ENCODE measurements at regions not wholly inside any gene's neighbourhood (a gene's known extent, or its start where the extent isn't known, plus 50 kb on each side); places are given as distances from the start of the nearest gene placed in this dataset.

DNA sequence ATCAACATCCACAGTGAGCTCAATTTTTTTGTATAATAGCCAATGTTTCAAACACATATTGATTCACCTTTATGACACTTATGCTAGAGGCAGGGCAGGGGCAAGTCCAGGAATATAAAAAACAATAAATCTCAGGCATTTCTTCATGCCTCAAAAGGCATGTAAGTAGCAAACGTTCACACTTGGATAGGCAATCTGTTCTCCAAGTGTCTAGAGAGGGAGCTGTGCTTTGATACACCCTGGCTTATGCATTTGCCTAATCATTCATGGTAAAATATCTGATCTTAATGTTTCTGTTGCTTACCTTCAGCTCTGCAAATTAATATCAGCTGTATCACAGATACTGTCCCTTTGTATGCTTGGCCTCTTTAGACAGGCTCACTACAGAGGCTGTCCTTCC, 464.5 kb upstream of the SETBP1 start:
- 75% methylated on average over 1 of the region's 1 CpG for WGBS
- no peaks in the 10 kb centered on the region for H3K9me3 ChIP-seq (ENCODE audit: control insufficient read depth, low read length)
- DNase-seq (no peak), ATAC-seq (no peak)
- intact Hi-C loops (cut with DNase I) = no loop called here
- no peaks in the 10 kb centered on the region for H3K4me1 ChIP-seq (ENCODE audit: control insufficient read depth, insufficient read depth, low read length)
- H3K27me3 ChIP-seq (ENCODE audit: control insufficient read depth, insufficient read depth) = no peaks in the 10 kb centered on the region
- H3K4me3 ChIP-seq (ENCODE audit: low read length) = no peak overlapping the region
- H3K27ac ChIP-seq (ENCODE audit: low read length) = no peak overlapping the region

DNA sequence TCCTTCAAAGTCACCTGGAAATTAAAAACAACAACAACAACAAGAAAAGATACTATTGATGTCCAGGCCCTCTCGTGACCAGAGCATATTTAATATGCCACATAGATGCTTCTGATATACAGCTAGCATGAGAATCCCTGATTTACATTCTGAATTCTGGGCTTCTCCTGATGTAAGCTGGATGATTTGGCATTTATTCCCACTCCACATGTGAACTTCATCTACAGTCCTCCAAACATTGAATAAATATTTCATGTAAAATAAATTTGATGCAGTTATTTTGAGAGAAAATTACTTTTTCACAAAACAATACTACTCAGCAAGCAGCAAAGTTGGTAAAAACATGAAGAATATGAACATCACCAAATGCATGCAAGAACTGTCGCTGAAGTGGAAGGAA, 453.2 kb upstream of the SETBP1 start:
- no peak overlapping the region for H3K27ac ChIP-seq (ENCODE audit: low read length)
- WGBS = 82% methylated on average over 2 of the region's 2 CpGs
- no peak for ATAC-seq

DNA sequence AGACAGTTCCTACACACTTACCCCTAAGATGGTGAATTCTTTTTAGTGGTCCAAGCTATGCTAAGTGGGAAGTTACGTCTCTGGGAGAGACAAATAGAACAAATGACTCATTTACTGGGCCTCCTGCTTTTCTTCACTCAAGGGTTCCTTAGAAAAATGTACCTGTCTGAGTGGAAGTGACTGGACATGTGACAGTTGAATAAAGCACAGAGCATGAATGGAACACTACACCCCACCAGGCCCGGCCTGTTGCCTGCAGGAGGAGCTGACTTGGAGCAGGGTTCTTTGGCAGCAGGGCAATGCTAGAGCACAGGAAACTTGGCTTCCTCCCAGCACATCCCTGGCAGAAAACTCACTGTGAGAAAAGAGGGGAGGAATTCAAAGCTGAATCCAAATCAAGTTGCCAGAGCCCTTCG, 451.0 kb upstream of the SETBP1 start:
- DNase-seq = peak; percentile 84 to 93 (median 90)
- 19% methylated on average over 3 of the region's 3 CpGs for WGBS
- intact Hi-C loops (cut with DNase I) = no loop called here

More for the DNA sequence above, 453.2 kb upstream of the SETBP1 start:
- Histone ChIP-seq H3K4me3 (ENCODE audit: low read length) (no peak overlapping the region), H3K4me1 (ENCODE audit: control insufficient read depth, insufficient read depth, low read length) (no peaks in the 10 kb centered on the region), H3K27me3 (ENCODE audit: control insufficient read depth, insufficient read depth) (no peaks in the 10 kb centered on the region), H3K9me3 (ENCODE audit: control insufficient read depth, low read length) (no peaks in the 10 kb centered on the region)
- intact Hi-C loops (cut with DNase I) = no loop called here
- DNase-seq = no peak

DNA sequence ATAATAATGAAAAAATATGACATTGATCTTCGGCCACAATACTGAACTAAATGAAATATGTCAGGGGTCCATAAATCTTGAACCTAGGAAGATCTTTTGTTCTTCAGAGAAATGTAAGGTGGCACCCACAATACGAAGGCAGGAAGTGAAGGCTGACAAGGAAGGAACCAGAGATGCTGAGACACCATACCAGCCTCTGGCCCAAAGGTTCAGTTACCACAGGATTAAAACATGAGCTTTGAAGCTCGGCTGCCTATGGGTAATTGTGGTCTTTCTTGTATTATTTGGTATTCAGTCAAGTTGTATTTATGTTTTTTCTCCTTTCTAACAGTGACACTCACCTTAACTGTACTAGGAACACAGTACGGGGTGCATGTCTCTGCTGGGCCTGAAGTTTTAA, 448.8 kb upstream of the SETBP1 start:
- intact Hi-C loops (cut with DNase I) = no loop called here
- 79% methylated on average over 4 of the region's 4 CpGs for whole genome bisulfite sequencing

More for the DNA sequence above, 451.0 kb upstream of the SETBP1 start:
- Histone ChIP-seq H3K27me3 (ENCODE audit: control insufficient read depth, insufficient read depth) (no peaks in the 10 kb centered on the region), H3K4me1 (ENCODE audit: control insufficient read depth, insufficient read depth, low read length) (no peaks in the 10 kb centered on the region), H3K27ac (ENCODE audit: low read length) (no peak overlapping the region), H3K9me3 (ENCODE audit: control insufficient read depth, low read length) (no peaks in the 10 kb centered on the region), H3K4me3 (ENCODE audit: low read length) (no peak overlapping the region)
- ATAC-seq = peak; percentile 97 to 98

DNA sequence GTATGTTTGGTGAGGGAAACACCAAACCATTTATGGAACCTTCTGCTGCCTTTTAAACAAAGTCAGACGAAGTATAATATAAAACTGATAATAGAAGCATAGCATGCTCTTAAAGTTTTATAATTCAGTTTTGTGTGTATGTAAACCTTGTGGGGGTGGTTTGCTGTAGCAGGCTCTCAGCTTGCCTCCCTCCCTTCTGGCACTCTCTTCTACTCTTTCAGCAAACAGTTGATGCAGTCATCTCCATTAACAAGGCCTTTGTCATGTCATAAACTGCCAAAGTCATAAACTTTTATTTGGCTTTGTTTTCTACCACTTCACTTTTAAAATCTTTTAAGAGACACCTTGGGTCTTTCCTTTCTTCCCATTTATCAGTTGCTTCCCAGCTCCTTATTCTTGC, 448.2 kb upstream of the SETBP1 start:
- WGBS = 73% methylated on average over 1 of the region's 1 CpG
- DNase-seq (no peak), ATAC-seq (no peak)
- Histone ChIP-seq H3K27me3 (ENCODE audit: control insufficient read depth, insufficient read depth) (no peaks in the 10 kb centered on the region), H3K4me1 (ENCODE audit: control insufficient read depth, insufficient read depth, low read length) (no peaks in the 10 kb centered on the region), H3K9me3 (ENCODE audit: control insufficient read depth, low read length) (no peaks in the 10 kb centered on the region), H3K27ac (ENCODE audit: low read length) (no peak overlapping the region), H3K4me3 (ENCODE audit: low read length) (no peak overlapping the region)
- intact Hi-C loops (cut with DNase I) = no loop called here

More for the DNA sequence above, 448.8 kb upstream of the SETBP1 start:
- DNase-seq (no peak), ATAC-seq (no peak)
- Histone ChIP-seq H3K9me3 (ENCODE audit: control insufficient read depth, low read length) (no peaks in the 10 kb centered on the region), H3K27me3 (ENCODE audit: control insufficient read depth, insufficient read depth) (no peaks in the 10 kb centered on the region), H3K4me3 (ENCODE audit: low read length) (no peak overlapping the region), H3K4me1 (ENCODE audit: control insufficient read depth, insufficient read depth, low read length) (no peaks in the 10 kb centered on the region), H3K27ac (ENCODE audit: low read length) (no peak overlapping the region)

DNA sequence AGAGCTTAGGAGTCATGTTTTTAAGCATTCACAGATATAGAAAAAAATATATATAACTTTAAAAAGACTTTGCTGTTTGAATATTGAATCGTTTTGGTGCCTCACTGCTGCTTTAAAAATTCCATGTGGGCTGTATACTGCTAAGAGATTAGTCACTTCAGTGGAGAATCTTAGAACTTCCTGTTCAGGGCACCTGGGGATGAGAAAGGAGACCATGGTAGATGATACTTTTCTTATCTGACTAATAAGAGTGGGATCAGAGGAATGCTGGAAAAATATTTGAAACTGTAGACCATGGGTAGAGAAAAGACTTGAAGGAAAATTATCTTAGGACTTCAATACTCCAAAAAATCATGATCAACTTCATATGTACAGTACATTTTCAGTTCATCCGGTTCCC, 442.2 kb upstream of the SETBP1 start:
- no peak for ATAC-seq
- Histone ChIP-seq H3K4me3 (ENCODE audit: low read length) (no peak overlapping the region), H3K9me3 (ENCODE audit: control insufficient read depth, low read length) (no peaks in the 10 kb centered on the region), H3K27ac (ENCODE audit: low read length) (no peak overlapping the region), H3K4me1 (ENCODE audit: control insufficient read depth, insufficient read depth, low read length) (no peaks in the 10 kb centered on the region), H3K27me3 (ENCODE audit: control insufficient read depth, insufficient read depth) (no peaks in the 10 kb centered on the region)
- DNase-seq = no peak
- WGBS = 64% methylated on average over 2 of the region's 2 CpGs
- intact Hi-C loops (cut with DNase I) = no loop called here

DNA sequence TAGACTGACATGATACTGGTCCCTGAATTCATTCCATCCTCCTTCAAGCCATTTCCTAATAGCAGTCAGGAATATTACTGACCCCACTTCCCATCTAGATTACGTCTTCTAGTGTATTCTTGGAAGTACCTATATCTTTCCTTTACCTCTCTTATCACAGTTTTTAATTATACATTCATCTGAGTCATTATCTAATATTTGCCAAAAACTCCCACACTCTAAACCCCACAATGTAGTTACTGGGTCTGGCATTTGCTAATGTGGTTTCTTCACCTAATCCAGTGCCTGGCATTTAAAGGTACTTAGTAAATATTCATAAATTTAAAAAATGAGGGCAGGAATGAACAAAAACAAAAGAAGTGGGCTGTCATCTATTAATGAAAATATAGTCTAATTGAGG, 441.8 kb upstream of the SETBP1 start:
- intact Hi-C loops (cut with DNase I) = no loop called here
- ATAC-seq (no peak), DNase-seq (no peak)
- Histone ChIP-seq H3K27ac (ENCODE audit: low read length) (no peak overlapping the region), H3K4me1 (ENCODE audit: control insufficient read depth, insufficient read depth, low read length) (no peaks in the 10 kb centered on the region), H3K9me3 (ENCODE audit: control insufficient read depth, low read length) (no peaks in the 10 kb centered on the region), H3K27me3 (ENCODE audit: control insufficient read depth, insufficient read depth) (no peaks in the 10 kb centered on the region), H3K4me3 (ENCODE audit: low read length) (no peak overlapping the region)
- 74% methylated on average over 1 of the region's 1 CpG for WGBS

DNA sequence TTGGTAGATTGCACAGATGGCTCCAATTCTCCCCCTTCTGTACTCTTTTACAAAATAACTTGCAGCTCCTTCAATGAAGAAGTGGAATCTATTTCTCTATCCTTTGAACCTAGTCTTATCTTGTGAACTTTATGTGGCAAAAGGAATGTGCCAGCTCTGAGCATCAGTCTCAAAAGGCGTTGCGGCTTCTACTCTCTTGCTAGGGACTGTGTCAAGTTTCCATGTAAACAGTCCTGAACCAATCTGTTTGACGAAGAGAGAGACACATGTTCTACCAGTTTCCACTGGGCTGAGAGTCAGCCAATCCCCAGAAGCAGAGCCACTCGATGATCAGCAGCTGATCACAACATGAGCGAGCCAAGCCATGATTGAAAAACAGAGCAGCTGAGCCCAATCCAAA, 439.7 kb upstream of the SETBP1 start:
- ATAC-seq (peak; percentile 55 to 65), DNase-seq (no peak)
- intact Hi-C loops (cut with DNase I) = loop anchor here in 1 of 4 donors (10.0 kb wide), 1 partner anchor 1284 kb away; no protein-coding TSS in a partner anchor
- H3K9me3 ChIP-seq (ENCODE audit: control insufficient read depth, low read length) = no peaks in the 10 kb centered on the region
- WGBS = 49% methylated on average over 5 of the region's 5 CpGs
- no peaks in the 10 kb centered on the region for H3K4me1 ChIP-seq (ENCODE audit: control insufficient read depth, insufficient read depth, low read length)
- H3K27ac ChIP-seq (ENCODE audit: low read length) = no peak overlapping the region
- H3K27me3 ChIP-seq (ENCODE audit: control insufficient read depth, insufficient read depth) = no peaks in the 10 kb centered on the region
- H3K4me3 ChIP-seq (ENCODE audit: low read length) = no peak overlapping the region

DNA sequence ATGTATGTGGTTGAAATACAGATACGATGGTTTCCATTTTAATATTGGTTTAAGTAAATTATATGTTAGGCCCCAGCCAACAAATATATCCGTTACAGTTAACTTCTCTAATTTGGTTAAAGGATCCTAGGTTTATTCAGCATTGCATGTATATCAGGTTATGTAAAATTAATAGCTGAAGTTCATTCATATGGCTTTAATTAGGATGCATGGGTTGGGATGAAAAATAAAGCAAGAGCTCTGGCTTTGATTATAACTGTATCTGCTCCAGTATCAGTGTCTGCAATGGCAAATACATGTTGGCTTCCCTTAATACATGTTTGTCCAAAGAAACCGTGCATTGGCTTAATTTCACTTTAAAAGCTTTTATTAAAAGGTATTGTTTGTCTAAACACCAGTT, 435.7 kb upstream of the SETBP1 start:
- DNase-seq (no peak), ATAC-seq (no peak)
- Histone ChIP-seq H3K27me3 (ENCODE audit: control insufficient read depth, insufficient read depth) (no peaks in the 10 kb centered on the region), H3K9me3 (ENCODE audit: control insufficient read depth, low read length) (no peaks in the 10 kb centered on the region), H3K4me3 (ENCODE audit: low read length) (no peak overlapping the region), H3K4me1 (ENCODE audit: control insufficient read depth, insufficient read depth, low read length) (no peaks in the 10 kb centered on the region), H3K27ac (ENCODE audit: low read length) (no peak overlapping the region)
- intact Hi-C loops (cut with DNase I) = loop anchor here in 1 of 4 donors (10.0 kb wide), 1 partner anchor 1280 kb away; no protein-coding TSS in a partner anchor
- 72% methylated on average over 3 of the region's 3 CpGs for WGBS

DNA sequence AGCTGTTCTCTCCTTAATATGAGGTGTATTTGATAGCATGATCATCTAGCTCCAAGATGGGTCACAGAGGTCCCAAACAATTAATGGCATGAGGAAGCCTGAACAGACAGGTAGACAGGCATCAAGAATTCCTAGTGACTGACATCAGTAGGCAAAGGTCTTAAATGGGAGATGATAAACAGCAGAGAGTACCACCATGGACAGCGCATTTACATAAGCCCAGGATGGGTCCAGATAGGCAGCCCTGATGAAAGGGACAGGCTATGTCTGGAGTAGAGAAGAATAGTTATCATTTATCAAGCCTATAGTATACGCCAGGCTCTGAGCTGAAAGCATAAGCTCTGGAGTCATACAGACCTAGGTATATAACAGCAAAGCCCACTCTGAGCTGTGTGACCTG, 434.7 kb upstream of the SETBP1 start:
- Histone ChIP-seq H3K27ac (ENCODE audit: low read length) (no peak overlapping the region), H3K9me3 (ENCODE audit: control insufficient read depth, low read length) (no peaks in the 10 kb centered on the region), H3K27me3 (ENCODE audit: control insufficient read depth, insufficient read depth) (no peaks in the 10 kb centered on the region), H3K4me3 (ENCODE audit: low read length) (no peak overlapping the region), H3K4me1 (ENCODE audit: control insufficient read depth, insufficient read depth, low read length) (no peaks in the 10 kb centered on the region)
- intact Hi-C loops (cut with DNase I) = loop anchor here in 1 of 4 donors (10.0 kb wide), 1 partner anchor 1279 kb away; no protein-coding TSS in a partner anchor
- no peak for DNase-seq
- WGBS = 66% methylated on average over 2 of the region's 2 CpGs
- ATAC-seq = no peak

DNA sequence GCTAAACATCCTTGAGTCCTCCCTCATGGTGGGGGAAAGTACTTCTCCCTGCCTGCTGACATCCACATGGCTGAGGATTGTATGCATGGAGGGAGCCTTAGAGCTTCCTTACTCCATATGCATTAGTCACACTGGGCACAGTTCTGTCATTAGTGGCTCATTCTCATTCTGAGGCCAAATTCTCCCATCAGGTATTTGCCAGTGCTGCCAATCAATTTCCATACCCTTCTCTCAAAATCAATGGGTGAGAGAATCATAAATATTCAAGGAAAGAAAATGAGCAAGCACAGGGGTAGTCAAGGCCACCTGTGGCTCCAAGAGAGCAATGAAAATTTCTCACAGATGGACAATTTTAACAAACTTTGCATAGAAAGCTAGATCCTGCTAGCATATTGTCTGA, 422.6 kb upstream of the SETBP1 start:
- no peak overlapping the region for H3K27ac ChIP-seq (ENCODE audit: low read length)
- H3K4me3 ChIP-seq (ENCODE audit: low read length) = no peak overlapping the region
- intact Hi-C loops (cut with DNase I) = no loop called here
- DNase-seq = no peak
- no peak for ATAC-seq
- H3K9me3 ChIP-seq (ENCODE audit: control insufficient read depth, low read length) = no peaks in the 10 kb centered on the region
- H3K27me3 ChIP-seq (ENCODE audit: control insufficient read depth, insufficient read depth) = no peaks in the 10 kb centered on the region
- no peaks in the 10 kb centered on the region for H3K4me1 ChIP-seq (ENCODE audit: control insufficient read depth, insufficient read depth, low read length)

DNA sequence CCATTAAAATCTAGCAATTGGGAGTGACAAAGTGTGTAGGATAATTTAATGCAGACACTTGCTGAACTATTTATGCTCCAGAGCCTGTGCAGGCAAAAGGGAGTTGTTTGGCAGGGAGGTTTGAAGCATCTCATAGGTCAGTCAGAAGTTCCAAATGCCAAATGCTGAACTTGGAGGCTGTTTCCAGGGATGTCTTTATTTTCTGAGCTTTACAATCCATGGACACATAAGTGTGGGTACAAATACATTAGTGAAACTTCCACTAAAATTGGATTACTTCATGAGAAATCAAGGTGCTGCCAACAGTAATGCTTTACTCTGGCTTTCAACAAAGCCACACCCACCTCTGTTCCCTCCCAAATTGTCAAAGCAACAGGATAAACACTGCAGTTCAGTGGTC, 422.1 kb upstream of the SETBP1 start:
- Histone ChIP-seq H3K27ac (ENCODE audit: low read length) (no peak overlapping the region), H3K27me3 (ENCODE audit: control insufficient read depth, insufficient read depth) (no peaks in the 10 kb centered on the region), H3K4me3 (ENCODE audit: low read length) (no peak overlapping the region), H3K4me1 (ENCODE audit: control insufficient read depth, insufficient read depth, low read length) (no peaks in the 10 kb centered on the region), H3K9me3 (ENCODE audit: control insufficient read depth, low read length) (no peaks in the 10 kb centered on the region)
- DNase-seq (no peak), ATAC-seq (no peak)
- intact Hi-C loops (cut with DNase I) = no loop called here

Measured in right cardiac atrium (tissue), 5 donors.